Esophagus muscularis mucosa (tissue), 4 donors: ENCODE measurements at regions not wholly inside any gene's neighbourhood (a gene's known extent, or its start where the extent isn't known, plus 50 kb on each side); places are given as distances from the start of the nearest gene placed in this dataset.

Experiments
- DNase-seq: peaks from one replicate; pipeline ENCODE4 v3.0.0-alpha.2; 2017; ENCODE audit errors: extremely low spot score
- H3K27ac ChIP-seq, 4 donors: fragments of 200-600 bp; sonication (generic); replicated peaks in 1 of 4; 1 replicate in 3 of 4; 2 replicates in 1 of 4; pipeline ENCODE4 v1.5.1; 2016 to 2019; ENCODE audit warnings: mild to moderate bottlenecking in 1 of 4
- H3K27me3 ChIP-seq, 4 donors: fragments of 200-600 bp; sonication (generic); one replicate each; pipeline versions ENCODE4 v1.5.1 to v1.6.0; 2016 to 2019
- H3K36me3 ChIP-seq, 4 donors: fragments of 200-600 bp; sonication (generic); one replicate each; pipeline ENCODE4 v1.5.1; 2016 to 2019
- H3K4me1 ChIP-seq, 4 donors: fragments of 200-600 bp; sonication (generic); one replicate each; pipeline ENCODE4 v1.5.1; 2016 to 2019
- H3K4me3 ChIP-seq, 4 donors: fragments of 200-600 bp; sonication (generic); 1 replicate in 2 of 4; 2 replicates in 2 of 4; pipeline ENCODE4 v1.5.1; 2016 to 2019; ENCODE audit warnings: mild to moderate bottlenecking in 4 of 4, moderate library complexity in 1 of 4
- H3K9me3 ChIP-seq, 4 donors: fragments of 200-600 bp; sonication (generic); 1 replicate in 3 of 4; 2 replicates in 1 of 4; pipeline ENCODE4 v1.5.1; 2016 to 2019
- EP300 ChIP-seq: sonication (generic); formaldehyde crosslinking; IDR thresholded peaks from one replicate; pipeline ENCODE4 v1.6.1; 2017; ENCODE audit warnings: antibody characterized with exemption
- POLR2A ChIP-seq: fragments of 450-650 bp; IDR thresholded peaks from one replicate; pipeline ENCODE4 v1.6.1; 2017; ENCODE audit warnings: antibody characterized with exemption, moderate library complexity, mild to moderate bottlenecking, low read depth
- POLR2AphosphoS5 ChIP-seq, 2 donors: sonication (generic); formaldehyde crosslinking; IDR thresholded peaks; one replicate each; pipeline ENCODE4 v1.6.1; 2017; ENCODE audit warnings: antibody characterized with exemption in 2 of 2
- WGBS: methylation state at CpG from one replicate; pipeline ENCODE4 v1.1.5; 2018; 5-methylcytosine and 5-hydroxymethylcytosine counted together
- intact Hi-C: fragments of 100-400 bp; cut with DNase I; formaldehyde crosslinking; loops from one replicate; pipeline ENCODE4 v1.15.1; 2023
- TF ChIP-seq, protein P1 (sequence below), 3 experiments: fragments of 200-600 bp in 2 of 3; fragments of 450-650 bp in 1 of 3; sonication (generic) in 2 of 3; IDR thresholded peaks; one replicate each; pipeline ENCODE4 v1.5.1; 2017 to 2019; ENCODE audit warnings: antibody characterized with exemption in 3 of 3, mild to moderate bottlenecking in 2 of 3, moderate library complexity in 1 of 3

DNA sequence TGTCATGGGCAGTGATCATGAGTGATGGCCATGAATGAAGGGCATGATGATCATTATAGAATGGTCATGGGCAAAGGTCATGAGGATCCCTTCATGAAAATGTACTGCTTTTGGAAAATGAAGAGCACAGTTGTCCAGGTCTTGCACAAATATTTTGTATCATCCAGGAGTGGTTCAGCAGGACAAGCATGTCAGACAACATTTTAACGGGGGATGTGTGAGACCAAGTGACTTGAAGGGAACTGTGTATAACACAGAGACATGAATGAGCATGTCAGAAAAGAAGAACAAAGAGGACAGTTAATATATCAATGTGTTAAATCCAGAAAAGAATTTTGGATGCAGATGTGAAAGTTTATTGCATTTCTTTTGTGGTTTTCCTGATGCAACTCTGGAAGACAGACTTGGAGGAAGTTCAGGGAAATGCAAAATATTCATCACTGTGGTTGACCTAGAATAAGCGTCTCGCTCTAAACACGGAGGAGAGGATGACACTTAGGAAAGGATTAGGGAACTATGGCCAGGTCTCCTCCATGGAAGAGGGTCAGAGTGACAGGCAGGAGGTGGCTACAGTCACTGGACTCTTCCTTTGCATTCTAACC, 116.1 kb upstream of the IRX4 start:
- H3K4me3 ChIP-seq: no peak overlapping the region
- no peak for TF ChIP-seq POLR2AphosphoS5 (IDR thresholded peaks at IDR 0.05)
- TF ChIP-seq, protein P1, sequence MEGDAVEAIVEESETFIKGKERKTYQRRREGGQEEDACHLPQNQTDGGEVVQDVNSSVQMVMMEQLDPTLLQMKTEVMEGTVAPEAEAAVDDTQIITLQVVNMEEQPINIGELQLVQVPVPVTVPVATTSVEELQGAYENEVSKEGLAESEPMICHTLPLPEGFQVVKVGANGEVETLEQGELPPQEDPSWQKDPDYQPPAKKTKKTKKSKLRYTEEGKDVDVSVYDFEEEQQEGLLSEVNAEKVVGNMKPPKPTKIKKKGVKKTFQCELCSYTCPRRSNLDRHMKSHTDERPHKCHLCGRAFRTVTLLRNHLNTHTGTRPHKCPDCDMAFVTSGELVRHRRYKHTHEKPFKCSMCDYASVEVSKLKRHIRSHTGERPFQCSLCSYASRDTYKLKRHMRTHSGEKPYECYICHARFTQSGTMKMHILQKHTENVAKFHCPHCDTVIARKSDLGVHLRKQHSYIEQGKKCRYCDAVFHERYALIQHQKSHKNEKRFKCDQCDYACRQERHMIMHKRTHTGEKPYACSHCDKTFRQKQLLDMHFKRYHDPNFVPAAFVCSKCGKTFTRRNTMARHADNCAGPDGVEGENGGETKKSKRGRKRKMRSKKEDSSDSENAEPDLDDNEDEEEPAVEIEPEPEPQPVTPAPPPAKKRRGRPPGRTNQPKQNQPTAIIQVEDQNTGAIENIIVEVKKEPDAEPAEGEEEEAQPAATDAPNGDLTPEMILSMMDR (IDR thresholded peaks at IDR 0.05): no peak
- TF ChIP-seq EP300: no peak
- TF ChIP-seq POLR2A: no peak
- no peak for DNase-seq
- no peaks in the 10 kb centered on the region for H3K4me1 ChIP-seq
- 73% methylated on average over 4 of the region's 4 CpGs for WGBS
- H3K36me3 ChIP-seq: no peaks in the 10 kb centered on the region
- no peaks in the 10 kb centered on the region for H3K9me3 ChIP-seq
- intact Hi-C loops: no loop called here
- H3K27me3 ChIP-seq: peaks cover 0 to 42% (median 0%) of the 10 kb centered on the region in 4 donors
- no peak overlapping the region for H3K27ac ChIP-seq

- WGBS: 83% methylated on average over 1 of the region's 1 CpG
Observed at GRCh38 chr5:1998348-1998669, 115.6 kb upstream of the IRX4 start.

DNA sequence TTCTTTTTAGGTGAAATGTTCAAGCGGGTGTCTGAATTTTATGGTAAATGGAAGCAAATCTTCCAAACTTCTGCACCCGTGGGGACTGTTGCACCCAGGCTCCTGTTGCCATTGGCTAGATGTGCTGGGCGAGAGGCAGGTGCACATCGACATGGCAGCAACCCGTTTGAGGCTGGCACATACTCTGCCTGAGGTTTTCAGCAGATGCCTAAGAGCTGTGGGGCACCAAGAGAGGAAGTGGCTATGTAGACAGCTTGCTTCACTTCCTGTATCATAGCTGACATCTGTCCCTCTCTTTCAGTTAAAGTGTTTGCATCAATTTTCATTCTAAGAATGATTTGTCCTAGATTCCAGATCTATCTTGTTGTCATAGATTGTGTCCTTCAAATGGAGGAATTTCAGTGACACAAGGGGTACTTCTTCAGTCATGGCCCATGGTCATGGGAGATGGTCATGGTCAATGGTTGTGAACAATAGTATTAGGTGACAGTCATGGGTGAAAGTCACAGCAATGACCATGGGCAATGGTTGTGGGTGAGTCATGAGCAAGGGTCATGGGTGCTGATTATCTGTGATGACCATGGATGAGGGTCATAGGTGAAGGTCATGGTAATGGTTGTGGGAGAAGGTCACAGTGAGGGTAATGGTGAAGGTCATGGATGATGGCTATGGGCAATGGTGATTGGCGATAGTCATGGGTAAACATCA, 115.1 kb upstream of the IRX4 start:
- no peak for DNase-seq
- TF ChIP-seq EP300: no peak
- TF ChIP-seq POLR2AphosphoS5 (IDR thresholded peaks at IDR 0.05): no peak
- TF ChIP-seq, protein P1 (IDR thresholded peaks at IDR 0.05): no peak
- no peak for TF ChIP-seq POLR2A
- H3K36me3 ChIP-seq: no peaks in the 10 kb centered on the region
- no peak overlapping the region for H3K4me3 ChIP-seq
- H3K4me1 ChIP-seq: no peaks in the 10 kb centered on the region
- H3K27ac ChIP-seq: no peak overlapping the region
- peaks cover 0 to 2% (median under 1%) of the 10 kb centered on the region in 4 donors for H3K9me3 ChIP-seq
- intact Hi-C loops: no loop called here
- 81% methylated on average over 5 of the region's 6 CpGs for WGBS
- H3K27me3 ChIP-seq: peaks cover 0 to 34% (median 0%) of the 10 kb centered on the region in 4 donors

More at GRCh38 chr5:1998348-1998669, 115.6 kb upstream of the IRX4 start:
- Histone ChIP-seq H3K9me3 (no peaks in the 10 kb centered on the region), H3K27me3 (peaks cover 0 to 37% (median 0%) of the 10 kb centered on the region in 4 donors), H3K4me3 (no peak overlapping the region), H3K36me3 (no peaks in the 10 kb centered on the region), H3K4me1 (no peaks in the 10 kb centered on the region), H3K27ac (no peak overlapping the region)
- TF ChIP-seq EP300 (no peak), POLR2A (no peak), POLR2AphosphoS5 (IDR thresholded peaks at IDR 0.05) (no peak)
- TF ChIP-seq, protein P1 (IDR thresholded peaks at IDR 0.05): no peak
- peak; percentile 70 for DNase-seq
- intact Hi-C loops: no loop called here

- WGBS: 75% methylated on average over 4 of the region's 5 CpGs
- H3K4me1 ChIP-seq: no peaks in the 10 kb centered on the region
- no peak overlapping the region for H3K27ac ChIP-seq
- intact Hi-C loops: no loop called here
- H3K36me3 ChIP-seq: no peaks in the 10 kb centered on the region
- DNase-seq: peak; percentile 80
- TF ChIP-seq POLR2AphosphoS5 (IDR thresholded peaks at IDR 0.05): no peak
- TF ChIP-seq POLR2A: no peak
- TF ChIP-seq EP300: no peak
- TF ChIP-seq, protein P1 (IDR thresholded peaks at IDR 0.05): no peak
- peaks cover 0 to 11% (median 0%) of the 10 kb centered on the region in 4 donors for H3K27me3 ChIP-seq
- H3K9me3 ChIP-seq: peaks cover 0 to 14% (median 3%) of the 10 kb centered on the region in 4 donors
- H3K4me3 ChIP-seq: no peak overlapping the region
Observed at GRCh38 chr5:1995491-1995890, 112.8 kb upstream of the IRX4 start.
